Stimulated activated CD4-positive, alpha-beta T cell treated with anti-CD3 and anti-CD28 coated beads, Interleukin-15, amount 100 ng/mL, for 48 hours (primary cell): ENCODE measurements at regions not wholly inside any gene's neighbourhood (a gene's known extent, or its start where the extent isn't known, plus 50 kb on each side); places are given as distances from the start of the nearest gene placed in this dataset.

Source experiments
- DNase-seq, 2 donors: peaks; one replicate each; pipeline ENCODE4 v3.0.0-alpha.2; 2020; ENCODE audit warnings: low read depth in 2 of 2

GRCh38 chr4:124219389-124219788 lies 493.1 kb downstream of the ANKRD50 start:
- no peak for DNase-seq

- DNase-seq, result no peak
Measured at GRCh38 chr4:124224256-124224655, 488.3 kb downstream of the ANKRD50 start.

GRCh38 chr4:124227981-124228380 lies 484.6 kb downstream of the ANKRD50 start:
- no peak for DNase-seq

- DNase-seq, result no peak
Measured at GRCh38 chr4:124230268-124230667, 482.3 kb downstream of the ANKRD50 start.

GRCh38 chr4:124234771-124235170 lies 477.8 kb downstream of the ANKRD50 start:
- no peak for DNase-seq

GRCh38 chr4:124243671-124244366 lies 468.7 kb downstream of the ANKRD50 start:
- no peak for DNase-seq

GRCh38 chr4:124253080-124253479 lies 459.5 kb downstream of the ANKRD50 start:
- no peak for DNase-seq

GRCh38 chr4:124262211-124263179 lies 450.0 kb downstream of the ANKRD50 start:
- peak; percentile 3 to 34 for DNase-seq

- DNase-seq, result no peak
Measured at GRCh38 chr4:124265701-124266100, 446.8 kb downstream of the ANKRD50 start.

GRCh38 chr4:124266721-124267120 lies 445.8 kb downstream of the ANKRD50 start:
- no peak for DNase-seq

- no peak for DNase-seq
Measured at GRCh38 chr4:124276461-124276860, 436.1 kb downstream of the ANKRD50 start.

GRCh38 chr4:124277691-124278090 lies 434.8 kb downstream of the ANKRD50 start:
- DNase-seq, result no peak

GRCh38 chr4:124278477-124278876 lies 434.1 kb downstream of the ANKRD50 start:
- DNase-seq, result no peak

- no peak for DNase-seq
Measured at GRCh38 chr4:124279741-124280140, 432.8 kb downstream of the ANKRD50 start.

GRCh38 chr4:124282301-124282898 lies 430.1 kb downstream of the ANKRD50 start:
- DNase-seq, result no peak

GRCh38 chr4:124288706-124289486 lies 423.6 kb downstream of the ANKRD50 start:
- no peak for DNase-seq

GRCh38 chr4:124290678-124291077 lies 421.9 kb downstream of the ANKRD50 start:
- no peak for DNase-seq

- no peak for DNase-seq
Measured at GRCh38 chr4:124295413-124295812, 417.1 kb downstream of the ANKRD50 start.

- no peak for DNase-seq
Measured at GRCh38 chr4:124304941-124305340, 407.6 kb downstream of the ANKRD50 start.

- no peak for DNase-seq
Measured at GRCh38 chr4:124306352-124306751, 406.2 kb downstream of the ANKRD50 start.

- no peak for DNase-seq
Measured at GRCh38 chr4:124307143-124307542, 405.4 kb downstream of the ANKRD50 start.

GRCh38 chr4:124318292-124318691 lies 394.2 kb downstream of the ANKRD50 start:
- DNase-seq, result no peak
